DND-41 (cell line): ENCODE measurements at regions not wholly inside any gene's neighbourhood (a gene's known extent, or its start where the extent isn't known, plus 50 kb on each side); places are given as distances from the start of the nearest gene placed in this dataset.

Experiments
- ATAC-seq: fragments of 200-7000 bp; cut with Tn5 transposase; 3 replicates; pipeline ENCODE4 v1.9.1; 2021; ENCODE audit warnings: low read depth; ENCODE audit not compliant: insufficient read depth
- DNase-seq: peaks from one replicate; pipeline ENCODE4 v3.0.0-alpha.2; 2020
- H2AFZ ChIP-seq: 2 replicates; pipeline ENCODE4 v1.6.0; 2012; ENCODE audit warnings: low read depth, low read length
- H3K27ac ChIP-seq: 2 replicates; pipeline ENCODE4 v1.5.1; 2012; ENCODE audit warnings: low read length, inconsistent platforms
- H3K27me3 ChIP-seq: fragments of 200-600 bp; sonication (generic); 2 replicates; pipeline ENCODE4 v1.6.0; 2012; ENCODE audit warnings: low read length, mild to moderate bottlenecking, inconsistent platforms; ENCODE audit not compliant: insufficient read depth, poor library complexity
- H3K36me3 ChIP-seq: 2 replicates; pipeline ENCODE4 v1.5.1; 2012; ENCODE audit warnings: low read length, inconsistent platforms; ENCODE audit not compliant: insufficient read depth
- H3K4me1 ChIP-seq: 2 replicates; pipeline ENCODE4 v1.5.1; 2012; ENCODE audit warnings: mild to moderate bottlenecking, low read length; ENCODE audit not compliant: insufficient read depth
- H3K4me2 ChIP-seq: 2 replicates; pipeline ENCODE4 v1.6.0; 2012; ENCODE audit warnings: mild to moderate bottlenecking, moderate library complexity, low read length, inconsistent platforms; ENCODE audit not compliant: insufficient read depth
- H3K4me3 ChIP-seq, 2 experiments: fragments of 200-600 bp in 1 of 2; shearing (Covaris generic) in 1 of 2; 2 replicates each; pipeline ENCODE4 v1.5.1; 2012 to 2016; ENCODE audit warnings: inconsistent platforms in 2 of 2, low read length in 2 of 2, mild to moderate bottlenecking in 2 of 2, low read depth in 1 of 2, moderate library complexity in 1 of 2
- H3K79me2 ChIP-seq: 2 replicates; pipeline ENCODE4 v1.6.0; 2012; ENCODE audit warnings: low read length, inconsistent platforms; ENCODE audit not compliant: insufficient read depth
- H3K9ac ChIP-seq: 2 replicates; pipeline ENCODE4 v1.6.0; 2012; ENCODE audit warnings: low read depth, mild to moderate bottlenecking, inconsistent platforms, low read length, moderate library complexity
- H3K9me3 ChIP-seq: 2 replicates; pipeline ENCODE4 v1.5.1; 2012; ENCODE audit warnings: low read length, moderate library complexity, mild to moderate bottlenecking, inconsistent platforms; ENCODE audit not compliant: insufficient read depth, severe bottlenecking
- H4K20me1 ChIP-seq: 2 replicates; pipeline ENCODE4 v1.6.0; 2012; ENCODE audit warnings: low read length; ENCODE audit not compliant: insufficient read depth
- CTCF ChIP-seq: IDR thresholded peaks from 2 replicates; pipeline ENCODE4 v1.5.1; 2012; ENCODE audit warnings: borderline replicate concordance, low read length, moderate library complexity, mild to moderate bottlenecking; ENCODE audit not compliant: poor library complexity, severe bottlenecking; ENCODE audit errors: extremely low read depth
- EZH2 ChIP-seq: IDR thresholded peaks from 3 replicates; pipeline ENCODE4 v1.6.1; 2012; ENCODE audit warnings: borderline replicate concordance, low read depth, mild to moderate bottlenecking, moderate library complexity, low read length, inconsistent platforms; ENCODE audit not compliant: severe bottlenecking

DNA sequence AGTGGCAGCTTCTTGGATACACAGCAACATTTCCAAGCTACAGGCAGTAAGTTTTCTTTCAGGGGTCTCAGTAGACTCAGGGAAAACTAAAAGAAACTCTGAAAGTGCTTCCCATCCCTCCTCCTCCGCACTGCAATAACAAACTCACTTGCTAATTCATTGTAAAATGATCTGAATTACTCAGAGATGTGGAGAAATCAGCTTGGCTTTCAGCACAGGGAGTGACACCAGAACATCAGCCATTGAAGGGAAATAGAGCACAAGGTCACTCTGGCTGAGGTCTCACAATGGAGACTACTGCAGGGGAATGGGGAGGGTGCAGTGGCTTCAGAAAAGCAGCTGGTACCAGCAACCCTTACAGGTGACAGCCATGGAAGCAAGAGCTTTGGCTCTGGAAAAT is 137.3 kb upstream of the SERP2 start:
- H3K4me3 ChIP-seq, result no peak overlapping the region
- ATAC-seq, result no peak
- no peak overlapping the region for H3K4me2 ChIP-seq
- no peaks in the 10 kb centered on the region for H3K36me3 ChIP-seq
- DNase-seq, result no peak
- H4K20me1 ChIP-seq, result no peaks in the 10 kb centered on the region
- H3K27me3 ChIP-seq, result no peaks in the 10 kb centered on the region
- no peaks in the 10 kb centered on the region for H3K4me1 ChIP-seq
- no peaks in the 10 kb centered on the region for H3K9me3 ChIP-seq
- H3K27ac ChIP-seq, result no peak overlapping the region
- H3K9ac ChIP-seq, result no peak overlapping the region
- no peaks in the 10 kb centered on the region for H3K79me2 ChIP-seq
- no peak for TF ChIP-seq EZH2
- no peak for TF ChIP-seq CTCF
- H2AFZ ChIP-seq, result no peak overlapping the region

DNA sequence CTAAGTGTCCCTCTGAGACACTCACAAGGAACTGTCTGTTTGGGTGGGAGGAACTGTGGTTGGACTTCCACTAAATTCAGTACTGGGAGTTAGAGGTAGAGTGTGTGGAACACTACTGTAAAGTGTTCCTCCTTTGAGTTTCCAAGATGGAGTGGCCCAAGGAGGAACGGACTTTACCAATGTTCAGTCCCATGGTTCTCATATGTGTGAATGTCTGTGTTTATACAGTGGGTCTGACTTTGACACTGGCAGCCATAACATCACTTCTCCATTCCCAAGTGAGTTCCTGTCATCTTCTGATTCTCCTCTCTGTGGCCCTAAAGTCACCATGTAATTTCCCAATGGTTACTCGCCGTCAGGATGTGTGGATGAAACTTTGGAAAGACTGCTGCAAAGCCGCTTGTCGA is 136.8 kb upstream of the SERP2 start:
- Histone ChIP-seq H4K20me1 (no peaks in the 10 kb centered on the region), H3K4me2 (no peak overlapping the region), H3K9me3 (no peaks in the 10 kb centered on the region), H3K27ac (no peak overlapping the region), H3K4me1 (0 out of 2 replicates have a peak, but pooled peaks cover 3% of the 10 kb centered on the region), H3K36me3 (no peaks in the 10 kb centered on the region), H2AFZ (no peak overlapping the region), H3K9ac (no peak overlapping the region), H3K27me3 (no peaks in the 10 kb centered on the region), H3K4me3 (no peak overlapping the region), H3K79me2 (no peaks in the 10 kb centered on the region)
- no peak for DNase-seq
- TF ChIP-seq EZH2 (no peak), CTCF (no peak)
- ATAC-seq, result no peak

GRCh38 chr13:44237276-44237767 is 136.3 kb upstream of the SERP2 start:
- no peaks in the 10 kb centered on the region for H3K36me3 ChIP-seq
- no peaks in the 10 kb centered on the region for H3K27me3 ChIP-seq
- H3K79me2 ChIP-seq, result no peaks in the 10 kb centered on the region
- H2AFZ ChIP-seq, result no peak overlapping the region
- TF ChIP-seq EZH2, result no peak
- TF ChIP-seq CTCF, result no peak
- no peaks in the 10 kb centered on the region for H4K20me1 ChIP-seq
- no peaks in the 10 kb centered on the region for H3K9me3 ChIP-seq
- no peak overlapping the region for H3K27ac ChIP-seq
- no peak for ATAC-seq
- DNase-seq, result no peak
- no peak overlapping the region for H3K4me2 ChIP-seq
- no peak overlapping the region for H3K4me3 ChIP-seq
- peaks cover 8% of the 10 kb centered on the region for H3K4me1 ChIP-seq
- H3K9ac ChIP-seq, result no peak overlapping the region
